Pancreas (tissue), 10 donors: ENCODE measurements at regions not wholly inside any gene's neighbourhood (a gene's known extent, or its start where the extent isn't known, plus 50 kb on each side); places are given as distances from the start of the nearest gene placed in this dataset.

ENCODE experiments used
- ATAC-seq, 4 donors: fragments of 200-7000 bp; cut with Tn5 transposase; one replicate each; pipeline versions ENCODE4 v1.8.0 to v1.9.1; 2020; ENCODE audit warnings: mild to moderate bottlenecking in 4 of 4, moderate library complexity in 4 of 4
- DNase-seq, 6 donors: peaks; one replicate each; pipeline ENCODE4 v3.0.0-alpha.2; 2020
- FAIRE-seq: peaks from 2 replicates; lab custom pipeline; 2012; peaks lifted over from hg19 to GRCh38; lab: Jason Lieb, UNC
- H3K27ac ChIP-seq, 4 donors: fragments of 200-600 bp; sonication (generic); 1 replicate in 3 of 4; 2 replicates in 1 of 4; pipeline versions ENCODE4 v1.5.0 to v1.8.0; 2020
- H3K27me3 ChIP-seq, 4 donors: fragments of 200-600 bp; one replicate each; pipeline ENCODE4 v1.8.0; 2021
- H3K36me3 ChIP-seq, 3 donors: fragments of 200-600 bp; sonication (generic) in 1 of 3; one replicate each; pipeline versions ENCODE4 v1.5.0 to v1.8.0; 2020 to 2021
- H3K4me1 ChIP-seq, 3 donors: fragments of 200-600 bp; one replicate each; pipeline ENCODE4 v1.8.0; 2021
- H3K4me3 ChIP-seq, 4 donors: fragments of 200-600 bp; sonication (generic) in 2 of 4; one replicate each; pipeline versions ENCODE4 v1.5.0 to v1.8.0; 2020 to 2021
- H3K9me3 ChIP-seq, 4 donors: fragments of 200-600 bp; one replicate each; pipeline ENCODE4 v1.8.0; 2021
- WGBS, 2 donors: extraction: QIAGEN DNeasy Blood & Tissue Kit; methylation state at CpG; one replicate each; pipeline ENCODE4 v1.1.7; 2013; 5-methylcytosine and 5-hydroxymethylcytosine counted together
- intact Hi-C, 3 donors: fragments of 100-400 bp; cut with DNase I; formaldehyde crosslinking; loops; one replicate each; pipeline versions ENCODE4 v1.11.1 to v1.14.2; 2022
- TF ChIP-seq, protein P1 (sequence below), 4 donors: fragments of 200-600 bp; sonication (generic) in 3 of 4; IDR thresholded peaks; one replicate each; pipeline versions ENCODE4 v1.5.0 to v1.8.0; 2021; ENCODE audit warnings: antibody characterized with exemption in 4 of 4
- donor health status: healthy with polysubstance abuse.
- donor health status: DM: no; HTN: no; CAD: no; lungs with moderate emphysema.
- donor health status: DM: no; HTN: no; CAD: no.
- donor health status: control.
- donor health status: control.
- donor health status: Bipolar disorder and iron deficiency.
- donor health status: DM: yes; HTN: yes; CAD: no.
- donor health status: DM: no; HTN: no; CAD: no.
- donor health status: DM: no; HTN: no; CAD: no.
- donor health status: DM: yes; HTN: yes; CAD: no.

DNA sequence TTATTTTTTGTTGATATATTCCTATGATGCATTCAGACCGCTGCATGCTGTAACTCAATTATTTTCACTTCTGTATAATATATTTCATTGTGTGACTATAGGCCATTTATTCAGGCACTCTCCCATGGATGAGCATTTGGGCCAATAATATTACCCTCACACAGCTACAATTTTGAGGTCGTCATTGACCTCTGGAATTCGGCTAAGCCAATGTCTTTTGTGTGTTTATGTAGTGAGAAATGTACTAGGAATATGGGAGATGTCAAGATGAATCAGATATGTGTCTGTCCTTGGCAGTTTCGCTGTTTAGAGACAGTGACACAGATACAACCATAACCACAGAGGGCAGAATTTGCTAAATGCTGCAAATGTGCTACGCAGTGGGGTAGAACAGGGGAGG lies 474.2 kb downstream of the ADRA2A start:
- 74 to 86% methylated on average over 5 of the region's 5 CpGs for WGBS, 2 donors
- no peak overlapping the region for H3K4me3 ChIP-seq
- ATAC-seq: no peak
- no peaks in the 10 kb centered on the region for H3K36me3 ChIP-seq
- TF ChIP-seq, protein P1, sequence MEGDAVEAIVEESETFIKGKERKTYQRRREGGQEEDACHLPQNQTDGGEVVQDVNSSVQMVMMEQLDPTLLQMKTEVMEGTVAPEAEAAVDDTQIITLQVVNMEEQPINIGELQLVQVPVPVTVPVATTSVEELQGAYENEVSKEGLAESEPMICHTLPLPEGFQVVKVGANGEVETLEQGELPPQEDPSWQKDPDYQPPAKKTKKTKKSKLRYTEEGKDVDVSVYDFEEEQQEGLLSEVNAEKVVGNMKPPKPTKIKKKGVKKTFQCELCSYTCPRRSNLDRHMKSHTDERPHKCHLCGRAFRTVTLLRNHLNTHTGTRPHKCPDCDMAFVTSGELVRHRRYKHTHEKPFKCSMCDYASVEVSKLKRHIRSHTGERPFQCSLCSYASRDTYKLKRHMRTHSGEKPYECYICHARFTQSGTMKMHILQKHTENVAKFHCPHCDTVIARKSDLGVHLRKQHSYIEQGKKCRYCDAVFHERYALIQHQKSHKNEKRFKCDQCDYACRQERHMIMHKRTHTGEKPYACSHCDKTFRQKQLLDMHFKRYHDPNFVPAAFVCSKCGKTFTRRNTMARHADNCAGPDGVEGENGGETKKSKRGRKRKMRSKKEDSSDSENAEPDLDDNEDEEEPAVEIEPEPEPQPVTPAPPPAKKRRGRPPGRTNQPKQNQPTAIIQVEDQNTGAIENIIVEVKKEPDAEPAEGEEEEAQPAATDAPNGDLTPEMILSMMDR (IDR thresholded peaks at IDR 0.05): no peak
- no peak overlapping the region for H3K27ac ChIP-seq
- H3K9me3 ChIP-seq: no peaks in the 10 kb centered on the region
- intact Hi-C loops: no loop called here
- no peak for DNase-seq
- H3K4me1 ChIP-seq: no peaks in the 10 kb centered on the region
- H3K27me3 ChIP-seq: no peaks in the 10 kb centered on the region
- FAIRE-seq: no peak

DNA sequence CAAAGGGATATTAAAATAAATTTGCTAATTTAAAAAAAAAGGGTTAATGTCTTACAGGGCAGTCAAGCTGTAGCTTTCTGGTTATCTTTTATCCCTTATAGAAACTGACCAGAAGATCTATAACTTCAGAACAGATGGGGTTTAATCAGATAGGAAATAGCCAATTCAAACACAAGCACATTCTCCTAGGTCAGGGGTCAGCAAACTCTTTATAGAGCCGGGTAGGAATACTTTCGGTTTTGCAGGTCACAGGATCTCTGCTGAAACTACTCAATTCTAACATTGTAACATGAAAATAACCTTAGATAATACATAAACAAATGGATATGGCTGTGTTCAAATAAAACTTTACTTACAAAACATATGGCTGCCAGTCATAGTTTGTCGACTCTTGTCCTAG lies 479.8 kb downstream of the ADRA2A start:
- H3K27me3 ChIP-seq: no peaks in the 10 kb centered on the region
- H3K36me3 ChIP-seq: no peaks in the 10 kb centered on the region
- no peak overlapping the region for H3K27ac ChIP-seq
- DNase-seq (no peak), FAIRE-seq (no peak), ATAC-seq (no peak)
- TF ChIP-seq, protein P1 (IDR thresholded peaks at IDR 0.05): no peak
- no peak overlapping the region for H3K4me3 ChIP-seq
- H3K9me3 ChIP-seq: no peaks in the 10 kb centered on the region
- 53 to 64% methylated on average over 3 of the region's 3 CpGs for WGBS, 2 donors
- intact Hi-C loops: no loop called here
- H3K4me1 ChIP-seq: no peaks in the 10 kb centered on the region

DNA sequence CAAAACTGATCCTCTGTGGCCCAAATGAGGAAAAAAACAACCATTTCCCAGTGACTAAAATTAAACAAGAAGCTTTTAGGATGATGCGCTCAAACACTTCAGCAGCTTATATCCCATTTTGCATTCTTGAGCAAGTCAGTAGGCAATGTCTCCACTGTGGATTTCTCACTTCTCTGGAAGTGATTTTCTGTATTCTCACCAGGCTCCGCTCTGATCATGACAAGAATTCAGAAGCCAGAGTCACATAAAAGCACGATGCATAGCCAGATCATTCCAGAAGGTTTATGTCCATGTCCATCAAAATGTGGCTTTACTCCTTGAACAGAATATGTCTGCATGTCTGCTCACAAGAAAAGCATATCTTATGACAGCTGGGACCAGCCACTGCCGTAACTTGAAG lies 481.4 kb downstream of the ADRA2A start:
- intact Hi-C loops: no loop called here
- no peak overlapping the region for H3K27ac ChIP-seq
- no peak for DNase-seq
- no peak for FAIRE-seq
- H3K4me3 ChIP-seq: no peak overlapping the region
- TF ChIP-seq, protein P1 (IDR thresholded peaks at IDR 0.05): no peak
- no peaks in the 10 kb centered on the region for H3K9me3 ChIP-seq
- 86 to 92% methylated on average over 4 of the region's 4 CpGs for WGBS, 2 donors
- H3K36me3 ChIP-seq: no peaks in the 10 kb centered on the region
- H3K27me3 ChIP-seq: no peaks in the 10 kb centered on the region
- no peaks in the 10 kb centered on the region for H3K4me1 ChIP-seq
- ATAC-seq: no peak

DNA sequence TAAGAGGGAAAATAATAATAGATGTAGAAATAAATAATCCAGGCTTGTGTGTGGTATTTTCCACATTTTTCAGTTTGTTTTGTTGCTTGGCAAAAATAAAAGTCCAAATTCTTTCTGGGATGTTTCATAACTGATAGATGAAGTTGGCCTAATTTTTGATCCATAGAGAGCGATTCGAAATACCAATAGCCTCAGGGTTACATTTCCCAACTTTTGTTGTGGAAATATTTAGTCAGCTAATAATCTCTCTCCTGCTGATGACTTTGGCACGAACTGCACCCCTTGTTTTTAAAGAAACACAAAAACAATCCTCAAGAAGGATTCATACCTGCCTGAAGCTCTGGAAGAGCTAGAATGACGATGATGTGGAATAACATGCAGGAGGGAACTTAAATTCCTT lies 483.2 kb downstream of the ADRA2A start:
- Histone ChIP-seq H3K4me3 (no peak overlapping the region), H3K36me3 (no peaks in the 10 kb centered on the region), H3K27me3 (no peaks in the 10 kb centered on the region), H3K4me1 (no peaks in the 10 kb centered on the region), H3K9me3 (no peaks in the 10 kb centered on the region), H3K27ac (no peak overlapping the region)
- intact Hi-C loops: no loop called here
- TF ChIP-seq, protein P1 (IDR thresholded peaks at IDR 0.05): no peak
- FAIRE-seq (no peak), DNase-seq (no peak), ATAC-seq (no peak)
- 34 to 50% methylated on average over 4 of the region's 4 CpGs for WGBS, 2 donors

DNA sequence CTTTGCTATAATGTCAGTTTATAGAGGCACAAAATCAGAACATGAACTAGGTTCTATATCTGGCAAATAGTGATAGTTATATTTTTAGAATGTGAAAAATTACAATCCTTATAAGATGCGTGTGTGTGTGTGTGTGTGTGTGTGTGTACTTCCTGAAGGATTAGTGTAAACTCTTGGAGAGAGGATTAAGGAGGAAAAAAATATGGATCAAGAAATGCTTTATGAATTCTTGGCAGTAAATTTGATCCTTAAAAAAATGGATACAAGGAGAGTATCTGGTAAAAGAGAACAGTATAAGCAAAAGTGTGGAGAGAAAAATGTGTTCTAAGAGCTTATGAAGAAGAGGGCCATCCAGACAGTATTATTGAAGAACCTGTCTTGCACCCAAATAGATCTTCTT lies 484.3 kb downstream of the ADRA2A start:
- DNase-seq (no peak), ATAC-seq (no peak), FAIRE-seq (no peak)
- 42 to 61% methylated on average over 1 of the region's 1 CpG for WGBS, 2 donors
- no peaks in the 10 kb centered on the region for H3K27me3 ChIP-seq
- intact Hi-C loops: no loop called here
- H3K4me3 ChIP-seq: no peak overlapping the region
- no peaks in the 10 kb centered on the region for H3K36me3 ChIP-seq
- TF ChIP-seq, protein P1 (IDR thresholded peaks at IDR 0.05): no peak
- no peak overlapping the region for H3K27ac ChIP-seq
- H3K9me3 ChIP-seq: no peaks in the 10 kb centered on the region
- no peaks in the 10 kb centered on the region for H3K4me1 ChIP-seq
